GM21360 (cell line): ENCODE measurements at regions not wholly inside any gene's neighbourhood (a gene's known extent, or its start where the extent isn't known, plus 50 kb on each side); places are given as distances from the start of the nearest gene placed in this dataset.
"Not testable (repeated sequence)": the region's sequence is repeated elsewhere in the genome, so short reads cannot be mapped to it uniquely, and the experiment has no call there.

Experiments
- ATAC-seq: cut with Tn5 transposase; IDR thresholded peaks from one replicate; pipeline ENCODE4 v1.9.1; 2021; ENCODE audit warnings: mild to moderate bottlenecking, moderate library complexity; ENCODE audit not compliant: unreplicated experiment

DNA sequence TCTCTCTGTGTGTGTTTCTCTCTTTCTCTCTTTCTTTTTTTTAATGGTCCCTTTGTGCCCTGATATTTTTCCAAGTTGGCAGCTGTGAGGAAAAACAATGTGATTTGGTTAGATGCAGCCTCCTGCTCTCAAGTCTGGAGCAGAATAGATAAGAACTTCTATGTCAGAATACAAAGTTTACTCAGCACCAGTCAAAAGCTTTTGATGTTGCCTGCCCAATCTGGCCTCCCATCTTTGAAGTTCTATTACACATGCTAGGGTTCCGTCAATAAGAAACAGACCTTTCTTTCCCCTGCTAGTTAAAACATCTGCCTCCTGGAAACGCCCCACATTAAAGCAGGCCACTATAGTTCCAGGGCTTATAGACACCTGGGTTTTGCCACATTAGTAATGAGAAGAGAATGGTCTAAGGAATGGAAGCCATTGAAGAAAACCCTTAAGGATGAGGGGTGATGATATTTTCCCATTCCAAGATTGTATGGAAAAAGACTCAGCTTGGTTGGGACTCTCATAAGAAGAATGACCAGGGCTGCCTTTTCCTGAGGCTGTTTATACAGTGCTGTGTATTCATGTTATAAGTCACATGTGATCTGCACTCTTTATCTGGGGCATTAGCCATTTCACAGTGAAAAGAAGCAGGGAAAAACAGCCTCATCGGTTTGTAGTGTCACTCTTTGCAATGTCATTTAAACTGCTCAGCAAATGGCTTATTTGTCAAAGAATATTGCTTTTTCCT is 414.7 kb upstream of the PROX1 start:
- no peak for ATAC-seq

DNA sequence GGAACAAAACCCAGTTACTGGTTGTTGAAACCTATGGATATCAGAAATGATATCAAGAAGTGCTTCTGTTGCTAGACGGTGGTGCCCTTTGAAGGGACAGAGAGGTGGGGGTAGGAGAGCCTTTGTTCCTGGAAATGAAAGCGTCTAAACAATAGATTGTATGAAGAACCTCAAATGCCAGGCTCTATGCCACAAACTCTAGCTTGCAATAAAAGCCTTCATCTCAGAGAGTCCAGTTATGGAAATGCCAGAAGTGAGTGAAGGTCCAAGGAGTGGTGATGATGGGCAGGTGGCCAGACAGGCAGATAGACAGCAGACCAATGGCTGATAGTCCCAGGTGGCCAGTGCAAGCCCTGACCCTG is 414.1 kb upstream of the PROX1 start:
- ATAC-seq = no peak

DNA sequence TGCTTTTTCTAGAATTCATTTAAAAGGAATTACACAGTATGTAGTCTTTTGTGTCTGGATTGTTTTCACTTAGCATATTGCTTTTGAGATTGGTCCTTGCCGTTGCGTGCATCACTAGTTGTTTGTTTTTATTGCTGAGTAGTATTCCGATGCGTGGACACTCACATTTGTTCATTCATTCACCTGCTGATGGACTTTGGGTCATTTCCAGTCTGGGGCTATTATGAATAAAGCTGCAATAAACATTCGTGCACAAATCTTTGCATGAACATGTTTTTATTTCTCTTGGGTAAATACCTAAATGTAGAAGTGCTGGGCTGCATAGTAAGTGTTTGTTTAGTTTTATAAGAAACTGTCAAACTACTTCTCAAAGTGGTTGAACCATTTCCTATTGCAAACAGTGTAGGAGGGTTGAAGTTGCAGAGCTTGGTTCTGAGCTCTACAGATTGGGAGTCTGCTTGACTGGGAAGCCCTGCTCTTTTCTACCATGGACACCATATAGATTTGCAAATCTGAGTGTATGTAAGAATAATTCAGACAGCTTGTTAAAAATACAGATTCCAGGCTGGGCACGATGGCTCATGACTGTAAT is 404.7 kb upstream of the PROX1 start:
- ATAC-seq = no peak

DNA sequence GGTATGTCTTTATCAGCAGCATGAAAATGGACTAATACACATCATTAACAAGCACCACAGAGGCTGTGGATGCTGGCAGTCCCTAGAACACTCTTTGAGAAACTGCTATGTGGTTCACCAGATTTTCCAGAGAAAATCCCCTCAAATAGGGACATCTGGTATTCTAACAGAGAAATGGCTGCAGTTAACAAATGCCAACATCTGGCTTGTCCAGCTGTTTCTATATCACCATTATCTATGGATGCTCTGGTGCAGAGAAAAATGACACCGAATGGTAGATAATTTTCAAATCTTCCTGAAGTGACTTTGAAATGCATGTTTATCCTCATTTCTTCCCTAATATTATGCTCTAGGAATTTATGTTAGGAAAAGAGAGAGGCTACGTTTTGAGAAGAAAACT is 403.5 kb upstream of the PROX1 start:
- no peak for ATAC-seq

DNA sequence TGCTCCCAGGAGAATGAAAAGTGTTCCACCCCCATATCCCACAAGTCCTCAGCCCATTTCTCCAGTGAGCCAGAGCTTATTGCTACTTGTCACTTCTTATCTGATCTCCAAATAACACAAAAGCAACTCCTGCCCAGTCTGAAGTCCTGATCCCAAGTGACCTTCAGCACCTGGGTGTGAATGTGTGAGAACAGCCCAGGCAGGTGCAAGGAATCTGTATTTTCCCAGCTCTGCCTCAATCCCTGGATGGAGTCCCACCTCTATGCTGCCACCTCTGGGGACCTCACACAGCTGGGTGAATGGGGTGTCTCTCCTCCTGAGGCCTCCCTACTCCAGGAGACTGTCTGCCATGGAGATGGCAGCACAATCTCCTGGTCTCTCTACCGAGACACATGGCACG is 402.4 kb upstream of the PROX1 start:
- no peak for ATAC-seq

DNA sequence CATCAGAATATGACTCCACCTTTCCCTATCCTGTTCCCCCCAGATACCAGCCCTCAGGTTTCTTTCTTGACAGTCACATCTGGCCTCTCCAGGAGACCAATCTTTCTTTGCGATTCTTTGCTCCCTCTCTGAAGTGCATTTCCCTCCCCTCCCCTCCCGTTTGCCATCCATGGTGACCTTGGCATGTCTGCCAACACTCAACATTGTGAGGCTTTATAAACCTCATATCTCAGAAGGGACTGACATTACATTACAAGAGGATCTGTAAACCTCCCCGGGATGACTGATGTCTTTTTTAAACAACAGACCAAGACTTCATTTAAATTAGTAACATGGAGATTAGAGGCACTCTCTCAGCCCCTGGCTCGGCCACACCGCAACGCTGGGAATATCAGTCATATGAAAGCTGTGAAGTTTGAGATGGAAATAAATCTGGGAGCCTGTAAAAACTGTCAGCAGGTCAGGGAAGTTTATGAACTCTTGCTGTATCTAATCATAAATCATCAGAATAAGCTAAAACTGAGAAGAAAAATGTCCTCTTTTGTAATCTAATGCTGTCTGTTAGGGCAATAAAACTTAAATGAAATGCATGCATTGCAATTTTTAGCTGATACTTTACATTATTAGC is 401.7 kb upstream of the PROX1 start:
- ATAC-seq = no peak

DNA sequence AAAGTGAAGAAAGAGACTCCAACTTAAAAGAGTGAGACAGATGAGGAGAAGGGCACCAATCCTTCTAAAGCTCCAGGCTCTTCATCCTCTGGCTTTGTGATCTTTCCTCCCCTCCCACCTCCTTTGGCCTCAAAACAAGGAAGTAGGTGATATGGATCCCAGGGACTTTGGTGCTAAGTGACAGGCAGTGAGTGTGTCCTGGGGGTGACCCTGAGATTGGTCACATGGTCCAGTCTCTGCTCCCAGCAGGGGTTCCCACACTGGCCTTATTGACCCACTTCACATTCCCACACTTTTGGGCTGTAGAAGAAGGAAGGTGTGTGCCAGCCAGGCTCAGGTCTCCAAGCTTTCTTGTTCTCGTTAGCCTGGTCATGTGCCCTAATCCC is 401.2 kb upstream of the PROX1 start:
- ATAC-seq = no peak

DNA sequence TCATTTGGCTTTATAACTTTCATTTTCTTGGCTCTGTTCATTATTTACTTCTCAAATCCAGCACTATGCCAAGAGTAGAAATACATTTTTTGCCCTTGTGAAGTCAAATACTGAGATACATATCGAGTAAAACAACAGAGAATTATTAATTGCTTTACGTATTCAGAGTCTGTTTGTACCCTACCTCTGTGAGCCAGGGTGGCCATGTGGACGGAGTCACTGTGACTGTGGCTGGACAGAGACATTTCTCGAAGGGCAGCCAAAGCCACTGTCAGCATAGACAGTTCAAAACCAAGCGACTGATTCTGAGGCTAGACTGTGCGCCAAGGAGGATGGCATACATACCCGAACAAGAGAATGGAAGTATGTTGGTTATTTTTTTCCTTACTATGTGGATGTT is 391.0 kb upstream of the PROX1 start:
- ATAC-seq = no peak

DNA sequence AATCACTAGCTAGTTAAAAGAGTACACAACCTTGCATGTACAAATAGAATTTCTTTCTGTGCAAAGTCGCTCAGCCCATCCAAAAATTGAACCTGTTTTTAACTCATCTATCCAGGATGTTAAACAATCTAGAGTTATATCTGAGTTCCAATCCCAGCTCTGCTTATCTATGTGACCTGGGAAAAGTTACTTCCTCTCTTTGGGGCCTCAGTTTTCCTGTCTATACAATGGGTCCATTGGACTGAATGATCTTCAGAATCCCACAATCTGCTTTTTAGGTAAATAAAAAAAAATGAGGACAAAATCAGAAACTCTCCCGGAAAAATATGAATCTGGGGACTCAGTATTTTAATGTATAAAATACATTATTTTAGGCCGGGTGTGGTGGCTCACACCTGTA is 389.5 kb upstream of the PROX1 start:
- no peak for ATAC-seq

DNA sequence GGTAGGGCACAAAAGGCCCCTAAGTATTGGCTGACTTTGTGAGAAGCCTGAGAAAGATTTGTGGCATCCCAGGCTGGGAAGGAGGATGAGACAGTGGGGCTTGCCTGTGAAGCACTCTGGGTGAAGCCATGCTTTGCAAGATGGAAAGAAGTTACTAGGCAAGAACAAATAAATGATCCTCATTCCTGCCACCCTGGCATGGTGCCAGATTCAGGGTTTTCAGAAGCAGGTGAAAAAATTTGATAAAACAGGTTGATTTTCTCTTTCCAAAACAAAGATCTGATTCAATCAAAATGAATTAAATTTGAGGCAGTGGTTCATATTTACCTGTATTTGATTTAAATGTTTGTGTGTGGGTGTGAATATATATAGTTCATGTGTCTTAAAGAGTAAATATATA is 386.9 kb upstream of the PROX1 start:
- no peak for ATAC-seq

DNA sequence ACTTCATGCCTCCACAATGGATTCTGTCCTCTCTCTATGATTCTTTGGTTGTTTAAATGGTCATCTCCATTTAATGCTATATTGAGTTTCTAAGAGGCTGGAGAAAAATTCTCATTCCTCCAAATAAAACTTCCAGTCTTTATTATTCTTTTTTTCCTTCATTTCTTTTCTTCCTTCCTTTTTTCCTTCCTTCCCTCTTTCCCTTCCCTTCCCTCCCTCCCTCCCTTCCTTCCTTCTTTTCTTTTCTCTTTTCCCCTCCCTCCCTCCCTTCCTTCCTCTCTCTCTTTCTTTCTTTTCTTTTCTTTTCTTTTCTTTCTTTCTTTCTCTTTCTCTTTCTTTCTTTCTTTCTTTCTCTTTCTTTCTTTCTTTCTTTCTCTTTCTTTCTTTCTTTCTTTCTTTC is 386.1 kb upstream of the PROX1 start:
- not testable (repeated sequence) for ATAC-seq

DNA sequence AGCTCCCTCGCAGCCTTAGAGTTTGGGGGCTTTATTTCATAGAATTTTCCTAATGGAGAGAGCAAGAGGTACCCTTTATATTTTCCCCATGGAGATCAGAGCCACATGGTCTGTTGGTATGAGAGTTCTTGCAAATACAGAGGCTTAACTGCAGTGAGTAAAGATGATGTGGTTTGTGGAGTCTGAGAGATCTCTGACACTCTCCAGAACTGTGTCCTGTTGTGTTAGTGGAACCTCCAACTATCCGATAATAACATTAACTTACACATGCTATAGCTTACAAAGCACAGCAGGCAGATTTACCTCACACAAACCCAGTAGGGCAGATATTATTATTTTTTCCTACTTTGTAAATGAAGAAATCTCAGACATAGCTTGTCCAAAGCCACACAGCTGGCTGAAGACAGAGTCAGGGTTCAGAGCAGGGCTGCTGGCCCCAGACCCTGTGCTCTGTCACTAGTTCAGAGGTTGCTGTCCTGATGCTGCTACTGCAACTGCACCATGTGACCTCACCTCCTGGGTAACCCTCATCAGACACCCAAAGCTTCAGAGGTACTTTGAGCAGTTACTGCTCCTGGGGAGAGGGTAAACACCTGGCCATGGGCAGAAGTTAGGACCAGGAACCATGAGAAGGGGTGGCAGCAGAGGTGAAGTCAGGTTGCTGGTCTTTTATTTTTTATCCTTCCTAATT is 384.8 kb upstream of the PROX1 start:
- ATAC-seq = no peak

DNA sequence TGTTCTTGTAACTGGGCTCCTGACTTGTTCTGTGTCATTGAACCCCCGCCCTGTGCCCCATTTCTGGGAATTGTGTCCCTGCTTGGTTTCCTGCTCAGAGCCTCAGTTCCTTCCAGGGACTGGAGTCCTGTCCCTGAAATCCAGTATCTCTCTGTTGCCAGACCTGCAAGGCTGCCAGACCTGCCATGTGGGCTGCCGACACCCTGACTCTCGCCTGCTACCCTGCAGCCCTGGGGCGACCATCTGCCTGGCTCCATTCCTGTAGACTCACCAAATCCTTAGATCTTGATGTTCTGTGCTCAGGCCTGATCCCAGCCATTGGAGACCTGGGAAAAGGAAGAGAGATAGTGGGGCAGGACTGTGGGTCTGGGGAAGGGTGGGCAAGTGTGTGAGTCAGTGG is 383.3 kb upstream of the PROX1 start:
- ATAC-seq = no peak

DNA sequence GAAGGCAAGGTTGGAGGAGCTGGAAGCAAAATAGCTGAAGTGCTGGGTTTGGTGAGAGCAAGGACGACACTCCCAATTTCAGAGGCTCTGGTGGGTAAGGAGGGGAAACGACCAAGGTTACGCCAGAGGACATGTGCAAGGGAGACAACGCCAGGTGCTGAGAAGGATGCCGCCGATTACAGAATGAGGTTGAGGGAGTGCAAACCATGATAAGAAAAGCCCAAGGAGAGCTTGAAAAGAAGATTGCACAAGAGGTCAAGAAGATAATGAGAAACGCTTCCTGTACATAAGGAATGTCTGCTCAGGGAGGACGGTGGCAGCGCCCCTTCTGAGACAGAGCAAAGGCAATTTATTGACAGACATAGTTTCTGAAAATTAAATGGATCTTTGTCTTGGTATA is 382.0 kb upstream of the PROX1 start:
- ATAC-seq = no peak

DNA sequence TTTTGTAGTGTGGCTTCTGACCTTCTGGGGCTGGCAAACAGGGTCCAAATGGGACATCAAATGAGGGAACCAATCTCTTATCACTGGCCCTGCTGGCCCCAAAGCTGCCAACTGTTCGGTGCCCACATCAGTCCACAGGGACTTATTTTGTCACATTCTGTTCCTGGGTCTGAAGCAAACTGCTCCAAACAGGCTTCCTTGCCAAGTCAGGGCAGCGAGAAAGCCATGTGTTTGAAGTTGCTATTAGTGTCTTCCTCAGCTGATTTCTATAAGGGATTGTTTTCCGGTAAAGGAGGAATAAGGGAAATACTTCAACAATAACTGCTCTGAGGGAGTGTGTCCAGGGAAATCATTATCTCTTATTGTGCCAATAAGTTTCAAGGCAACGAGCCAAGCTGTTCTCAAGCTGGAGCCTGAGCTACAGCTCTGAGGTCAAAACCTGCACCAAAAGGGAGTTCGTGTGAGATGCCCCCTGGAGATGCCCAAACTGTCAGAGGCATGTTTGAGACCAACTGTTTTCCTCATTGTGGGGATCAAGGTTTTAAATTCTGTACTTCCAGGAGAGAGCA is 381.4 kb upstream of the PROX1 start:
- no peak for ATAC-seq

DNA sequence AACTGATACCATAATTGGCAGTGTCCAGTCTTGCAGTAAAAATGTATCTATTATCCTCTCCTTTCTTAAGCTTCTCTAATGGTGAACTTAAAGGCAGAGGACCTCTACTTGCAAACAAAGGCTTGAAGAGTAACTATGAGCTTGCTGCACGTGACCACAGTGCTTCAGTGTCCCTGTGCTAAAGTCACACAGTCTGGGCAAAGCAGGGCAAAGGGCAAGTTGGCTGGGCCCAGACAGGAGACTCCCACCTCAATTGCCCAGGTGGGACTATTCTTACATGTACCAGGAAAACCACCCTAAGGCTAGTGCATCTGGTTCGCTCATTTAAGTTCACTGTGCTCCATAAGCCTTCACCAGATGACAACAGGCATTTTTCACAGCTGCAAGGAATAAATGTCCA is 374.2 kb upstream of the PROX1 start:
- no peak for ATAC-seq

DNA sequence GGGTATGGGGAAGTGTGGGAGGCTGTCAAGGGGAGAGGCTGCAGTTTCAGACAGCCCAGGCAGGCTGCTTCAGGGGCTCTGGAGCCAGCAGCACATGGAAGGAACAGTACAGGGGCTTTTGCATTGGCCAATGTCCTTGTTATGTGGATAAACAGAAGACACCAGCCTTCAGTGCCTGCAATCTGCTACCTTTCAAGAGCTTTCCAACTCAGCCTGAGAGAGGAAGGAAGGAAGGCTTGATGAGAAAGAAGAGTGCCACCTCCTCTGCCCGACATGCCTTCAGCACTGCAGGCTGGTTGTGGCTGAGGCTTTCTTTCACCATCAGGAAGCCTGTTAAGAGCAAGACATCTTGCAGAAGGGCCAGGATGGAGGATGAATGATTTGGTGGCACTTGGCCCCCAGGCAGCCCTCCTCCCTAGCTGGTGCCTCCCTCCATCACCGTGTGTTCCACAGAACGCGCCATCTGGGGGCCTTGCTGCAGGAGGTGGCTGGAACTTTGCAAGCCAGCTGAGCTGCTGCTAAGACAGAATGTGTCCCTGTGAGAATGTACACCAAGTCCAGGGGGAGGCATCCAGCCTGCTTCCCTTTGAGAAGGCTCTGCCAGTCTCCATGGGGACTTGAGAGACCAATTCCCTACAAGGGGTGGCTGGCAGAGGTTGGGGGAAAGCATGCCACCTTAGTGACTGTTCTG is 372.4 kb upstream of the PROX1 start:
- no peak for ATAC-seq

DNA sequence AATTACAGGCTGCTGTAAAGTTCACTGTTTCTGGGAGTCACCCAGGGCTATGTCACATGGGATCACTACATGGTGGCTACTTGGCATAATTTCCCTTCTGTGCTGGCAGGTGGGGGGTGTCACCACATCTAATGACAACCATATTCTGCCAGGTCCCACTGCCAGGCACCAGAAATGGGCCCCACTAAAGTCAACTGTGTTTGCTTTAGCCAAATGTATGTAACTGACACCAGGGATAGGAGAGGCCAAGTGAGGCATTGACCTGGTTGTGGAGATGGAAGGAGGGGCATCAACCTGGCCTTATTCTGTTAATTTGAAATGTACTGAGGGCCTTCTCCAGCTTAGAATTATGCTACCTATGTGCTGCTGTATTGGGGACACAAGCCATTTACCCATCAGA is 370.6 kb upstream of the PROX1 start:
- no peak for ATAC-seq

DNA sequence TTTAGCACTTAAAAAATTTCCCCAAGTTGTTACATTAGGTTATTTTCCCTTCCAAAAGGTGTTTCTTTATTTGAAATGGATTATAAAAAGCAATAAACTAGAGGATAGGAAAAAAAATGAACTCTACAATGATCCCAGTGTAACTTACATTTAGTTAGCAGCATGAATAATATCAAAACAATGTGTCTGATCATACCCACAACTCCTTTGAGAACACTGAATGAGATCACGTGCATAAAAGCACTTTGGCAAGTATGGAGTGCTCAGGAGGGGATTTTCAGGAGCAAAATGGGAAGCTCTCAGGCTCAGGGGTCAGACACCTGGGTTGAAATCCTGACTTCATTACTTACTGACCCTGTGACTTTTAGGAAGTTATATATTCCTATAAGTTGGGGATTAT is 369.7 kb upstream of the PROX1 start:
- ATAC-seq = no peak

DNA sequence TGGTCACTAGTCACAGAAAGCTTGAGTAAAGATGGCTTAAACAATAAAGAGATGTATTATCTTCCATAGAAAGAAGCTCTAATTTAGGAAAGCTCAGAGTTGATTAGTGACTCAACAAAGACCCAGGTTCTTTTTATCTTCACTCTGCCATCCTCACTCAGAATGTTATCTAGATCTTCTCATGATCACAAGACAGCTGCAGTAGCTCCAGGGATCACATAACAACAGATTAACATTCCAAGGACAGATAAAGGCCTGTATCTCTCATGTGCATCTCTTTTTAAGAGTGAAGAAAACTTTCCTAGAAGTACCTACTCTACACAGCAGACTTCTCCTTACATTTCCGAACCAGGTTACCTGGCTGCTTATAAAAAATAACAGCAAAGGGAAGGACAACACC is 368.7 kb upstream of the PROX1 start:
- ATAC-seq = no peak

DNA sequence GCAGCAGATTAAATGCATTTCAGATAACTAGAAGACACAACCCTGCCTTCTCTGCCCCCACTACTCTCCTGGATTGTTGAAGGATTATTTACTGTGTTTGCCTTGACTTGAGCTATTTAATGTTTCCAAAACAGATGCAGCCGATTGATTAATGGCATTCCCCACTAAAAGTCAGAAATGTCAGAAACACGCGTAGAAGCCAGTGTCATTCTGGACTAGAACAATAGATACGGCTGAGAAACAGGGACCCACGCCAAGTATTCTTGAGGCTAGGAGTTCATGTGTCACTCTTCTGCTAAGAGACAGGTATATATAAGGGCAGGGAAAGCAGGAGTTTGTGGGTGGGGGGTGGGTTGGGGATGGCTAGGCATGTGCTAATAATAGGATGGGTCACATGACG is 366.7 kb upstream of the PROX1 start:
- ATAC-seq = no peak
